Stomach (tissue), 4 donors: ENCODE measurements at regions not wholly inside any gene's neighbourhood (a gene's known extent, or its start where the extent isn't known, plus 50 kb on each side); places are given as distances from the start of the nearest gene placed in this dataset.

Source experiments
- CTCF ChIP-seq, 7 experiments: fragments of 450-650 bp in 4 of 7; fragments of 200-600 bp in 3 of 7; sonication (generic) in 3 of 7; IDR thresholded peaks; one replicate each; pipeline ENCODE4 v1.5.1; 2016 to 2019; ENCODE audit warnings: antibody characterized with exemption in 7 of 7, control low read depth in 2 of 7, mild to moderate bottlenecking in 1 of 7
- EP300 ChIP-seq: sonication (generic); formaldehyde crosslinking; IDR thresholded peaks from one replicate; pipeline ENCODE4 v1.6.1; 2017; ENCODE audit warnings: antibody characterized with exemption
- POLR2A ChIP-seq, 4 donors: fragments of 450-650 bp; IDR thresholded peaks; one replicate each; pipeline ENCODE4 v1.6.1; 2016; ENCODE audit warnings: antibody characterized with exemption in 4 of 4, control low read depth in 2 of 4, mild to moderate bottlenecking in 1 of 4, moderate library complexity in 1 of 4
- POLR2AphosphoS5 ChIP-seq, 3 donors: sonication (generic); formaldehyde crosslinking; IDR thresholded peaks; one replicate each; pipeline ENCODE4 v1.6.1; 2016; ENCODE audit warnings: antibody characterized with exemption in 3 of 3

GRCh38 chr4:11566444-11567022, 137.8 kb upstream of the HS3ST1 start:
- TF ChIP-seq POLR2A (IDR thresholded peaks at IDR 0.05) (no peak), CTCF (IDR thresholded peaks at IDR 0.05) (no peak), EP300 (no peak), POLR2AphosphoS5 (IDR thresholded peaks at IDR 0.05) (no peak)
